GM23338 (cell line): ENCODE measurements at regions not wholly inside any gene's neighbourhood (a gene's known extent, or its start where the extent isn't known, plus 50 kb on each side); places are given as distances from the start of the nearest gene placed in this dataset.

Source experiments
- ATAC-seq: fragments of 200-7000 bp; cut with Tn5 transposase; 3 replicates; pipeline ENCODE4 v1.9.1; 2020
- DNase-seq: peaks from one replicate; pipeline ENCODE4 v3.0.0-alpha.2; 2015; ENCODE audit warnings: low spot score
- H2AFZ ChIP-seq: fragments of 200-600 bp; sonication (generic); 2 replicates; pipeline ENCODE4 v1.8.0; 2016; ENCODE audit warnings: antibody characterized with exemption, mild to moderate bottlenecking, moderate library complexity
- H3F3A ChIP-seq: fragments of 200-600 bp; sonication (generic); replicated peaks from 2 replicates; pipeline ENCODE4 v1.8.0; 2017; ENCODE audit warnings: antibody characterized with exemption, mixed run types, low read depth
- H3K27ac ChIP-seq: fragments of 200-600 bp; sonication (generic); 2 replicates; pipeline ENCODE4 v1.6.1; 2016; ENCODE audit warnings: low read depth
- H3K27me3 ChIP-seq: fragments of 200-600 bp; sonication (generic); 2 replicates; pipeline ENCODE4 v1.8.0; 2016; ENCODE audit warnings: mild to moderate bottlenecking, mixed run types, moderate library complexity; ENCODE audit not compliant: insufficient read depth
- H3K36me3 ChIP-seq: fragments of 200-600 bp; sonication (generic); 2 replicates; pipeline ENCODE4 v1.8.0; 2016; ENCODE audit warnings: mild to moderate bottlenecking; ENCODE audit not compliant: insufficient read depth
- H3K4me1 ChIP-seq: fragments of 200-600 bp; sonication (generic); 2 replicates; pipeline ENCODE4 v1.8.0; 2016; ENCODE audit warnings: mild to moderate bottlenecking, moderate library complexity; ENCODE audit not compliant: insufficient read depth
- H3K4me2 ChIP-seq: fragments of 200-600 bp; sonication (generic); 2 replicates; pipeline ENCODE4 v1.7.1; 2017; ENCODE audit warnings: mixed run types
- H3K4me3 ChIP-seq: fragments of 200-600 bp; sonication (generic); 2 replicates; pipeline ENCODE4 v1.6.1; 2016; ENCODE audit warnings: mixed run types
- H3K79me2 ChIP-seq: fragments of 200-600 bp; sonication (generic); replicated peaks from 2 replicates; pipeline ENCODE4 v1.8.0; 2017; ENCODE audit warnings: mild to moderate bottlenecking; ENCODE audit not compliant: insufficient read depth
- H3K9me2 ChIP-seq: fragments of 200-600 bp; sonication (generic); 2 replicates; pipeline ENCODE4 v1.8.0; 2017; ENCODE audit not compliant: insufficient read depth
- H4K20me1 ChIP-seq: fragments of 200-600 bp; sonication (generic); replicated peaks from 2 replicates; pipeline ENCODE4 v1.8.0; 2017; ENCODE audit warnings: mild to moderate bottlenecking; ENCODE audit not compliant: insufficient read depth
- H3K27ac Mint-ChIP-seq: 2 replicates; pipeline ENCODE4 v1.8.0; 2020; ENCODE audit warnings: inconsistent platforms, mild to moderate bottlenecking, moderate library complexity, mixed read lengths
- H3K27me3 Mint-ChIP-seq: 3 replicates; pipeline ENCODE4 v1.8.0; 2022; ENCODE audit warnings: low read depth, mild to moderate bottlenecking, moderate library complexity, mixed read lengths, inconsistent platforms; ENCODE audit not compliant: insufficient read depth, poor library complexity
- H3K36me3 Mint-ChIP-seq: 3 replicates; pipeline ENCODE4 v1.8.0; 2021; ENCODE audit warnings: low read depth, mild to moderate bottlenecking, inconsistent platforms, moderate library complexity, mixed read lengths
- H3K4me1 Mint-ChIP-seq: 3 replicates; pipeline ENCODE4 v1.8.0; 2020; ENCODE audit warnings: mild to moderate bottlenecking, inconsistent platforms, mixed read lengths
- H3K4me3 Mint-ChIP-seq: 3 replicates; pipeline ENCODE4 v1.8.0; 2021; ENCODE audit warnings: moderate library complexity, mild to moderate bottlenecking, inconsistent platforms, mixed read lengths
- H3K9me3 Mint-ChIP-seq: 3 replicates; pipeline ENCODE4 v1.8.0; 2020; ENCODE audit warnings: moderate library complexity, mild to moderate bottlenecking, inconsistent platforms, mixed read lengths
- ETS1 ChIP-seq: IDR thresholded peaks from 2 replicates; pipeline ENCODE4 v1.6.1; 2016; ENCODE audit warnings: antibody characterized with exemption
- EZH2 ChIP-seq: fragments of 200-600 bp; sonication (generic); IDR thresholded peaks from one replicate; pipeline ENCODE4 v1.8.0; 2017; ENCODE audit warnings: antibody characterized with exemption, mild to moderate bottlenecking, low read depth; ENCODE audit not compliant: unreplicated experiment
- EZH2phosphoT487 ChIP-seq: fragments of 200-600 bp; sonication (generic); IDR thresholded peaks from one replicate; pipeline ENCODE4 v1.8.1; 2018; ENCODE audit warnings: antibody characterized with exemption; ENCODE audit not compliant: unreplicated experiment
- JUNB ChIP-seq: IDR thresholded peaks from one replicate; pipeline ENCODE4 v1.6.1; 2016; ENCODE audit warnings: antibody characterized with exemption; ENCODE audit not compliant: unreplicated experiment
- NANOG ChIP-seq: IDR thresholded peaks from 2 replicates; pipeline ENCODE4 v1.6.1; 2016; ENCODE audit warnings: antibody characterized with exemption, borderline replicate concordance
- POLR2AphosphoS5 ChIP-seq: IDR thresholded peaks from 2 replicates; pipeline ENCODE4 v1.6.1; 2016; ENCODE audit warnings: antibody characterized with exemption, low read depth
- STAT1 ChIP-seq: IDR thresholded peaks from one replicate; pipeline ENCODE4 v1.6.1; 2016; ENCODE audit warnings: antibody characterized with exemption; ENCODE audit not compliant: unreplicated experiment
- ZNF114 ChIP-seq: fragments of 250-450 bp; sonication (Bioruptor Pico); IDR thresholded peaks from 2 replicates; pipeline ENCODE4 v1.5.0; 2020; ENCODE audit warnings: mild to moderate bottlenecking, moderate library complexity
- TF ChIP-seq, protein P1 (sequence below): IDR thresholded peaks from one replicate; pipeline ENCODE4 v1.6.1; 2018; ENCODE audit warnings: antibody characterized with exemption; ENCODE audit not compliant: unreplicated experiment
- TF ChIP-seq, protein P2 (sequence below), 2 experiments: fragments of 200-600 bp in 1 of 2; sonication (generic) in 1 of 2; conservative IDR thresholded peaks; 2 replicates each; pipeline versions ENCODE4 v1.5.1 to v1.6.1; 2016 to 2017; ENCODE audit warnings: antibody characterized with exemption in 2 of 2, low read depth in 2 of 2, mild to moderate bottlenecking in 2 of 2, moderate library complexity in 1 of 2

DNA sequence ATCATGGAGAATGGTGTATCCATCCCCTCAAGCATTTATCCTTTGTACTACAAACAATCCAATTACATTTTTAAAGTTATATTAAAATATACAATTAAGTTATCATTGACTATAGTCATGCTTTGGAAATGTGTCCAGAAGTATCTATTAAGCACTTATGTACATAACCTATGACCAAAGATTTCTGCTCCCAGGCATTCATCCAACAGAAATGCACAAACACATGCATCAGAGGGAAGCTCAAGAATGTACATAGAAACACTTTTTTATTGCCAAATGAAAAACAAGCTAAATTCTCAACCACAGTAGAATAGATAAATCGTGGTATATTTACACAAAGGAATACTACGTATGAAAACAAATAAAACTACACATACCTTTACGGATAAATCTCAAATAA is 700.5 kb upstream of the ZNF608 start (continued):
- TF ChIP-seq, protein P1, sequence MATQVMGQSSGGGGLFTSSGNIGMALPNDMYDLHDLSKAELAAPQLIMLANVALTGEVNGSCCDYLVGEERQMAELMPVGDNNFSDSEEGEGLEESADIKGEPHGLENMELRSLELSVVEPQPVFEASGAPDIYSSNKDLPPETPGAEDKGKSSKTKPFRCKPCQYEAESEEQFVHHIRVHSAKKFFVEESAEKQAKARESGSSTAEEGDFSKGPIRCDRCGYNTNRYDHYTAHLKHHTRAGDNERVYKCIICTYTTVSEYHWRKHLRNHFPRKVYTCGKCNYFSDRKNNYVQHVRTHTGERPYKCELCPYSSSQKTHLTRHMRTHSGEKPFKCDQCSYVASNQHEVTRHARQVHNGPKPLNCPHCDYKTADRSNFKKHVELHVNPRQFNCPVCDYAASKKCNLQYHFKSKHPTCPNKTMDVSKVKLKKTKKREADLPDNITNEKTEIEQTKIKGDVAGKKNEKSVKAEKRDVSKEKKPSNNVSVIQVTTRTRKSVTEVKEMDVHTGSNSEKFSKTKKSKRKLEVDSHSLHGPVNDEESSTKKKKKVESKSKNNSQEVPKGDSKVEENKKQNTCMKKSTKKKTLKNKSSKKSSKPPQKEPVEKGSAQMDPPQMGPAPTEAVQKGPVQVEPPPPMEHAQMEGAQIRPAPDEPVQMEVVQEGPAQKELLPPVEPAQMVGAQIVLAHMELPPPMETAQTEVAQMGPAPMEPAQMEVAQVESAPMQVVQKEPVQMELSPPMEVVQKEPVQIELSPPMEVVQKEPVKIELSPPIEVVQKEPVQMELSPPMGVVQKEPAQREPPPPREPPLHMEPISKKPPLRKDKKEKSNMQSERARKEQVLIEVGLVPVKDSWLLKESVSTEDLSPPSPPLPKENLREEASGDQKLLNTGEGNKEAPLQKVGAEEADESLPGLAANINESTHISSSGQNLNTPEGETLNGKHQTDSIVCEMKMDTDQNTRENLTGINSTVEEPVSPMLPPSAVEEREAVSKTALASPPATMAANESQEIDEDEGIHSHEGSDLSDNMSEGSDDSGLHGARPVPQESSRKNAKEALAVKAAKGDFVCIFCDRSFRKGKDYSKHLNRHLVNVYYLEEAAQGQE = no peak
- no peak for TF ChIP-seq EZH2phosphoT487
- TF ChIP-seq POLR2AphosphoS5 = no peak

GRCh38 chr5:125450771-125451170 is 704.3 kb upstream of the ZNF608 start:
- H3K4me1 Mint-ChIP-seq = peaks cover 2% of the 10 kb centered on the region; the same call in 1 of the 3 replicates
- Histone ChIP-seq H3K4me1 (no peaks in the 10 kb centered on the region; the same call in 1 of the 2 replicates), H3K4me3 (no peak overlapping the region), H3F3A (no peaks in the 10 kb centered on the region), H3K4me2 (no peak overlapping the region), H4K20me1 (no peaks in the 10 kb centered on the region), H3K36me3 (no peaks in the 10 kb centered on the region), H3K27me3 (no peaks in the 10 kb centered on the region), H3K79me2 (no peaks in the 10 kb centered on the region), H2AFZ (0 out of 2 replicates have a peak overlapping the region, but pooled peaks have one; percentile 57), H3K27ac (no peak overlapping the region), H3K9me2 (0 out of 2 replicates have a peak, but pooled peaks cover 4% of the 10 kb centered on the region)
- H3K36me3 Mint-ChIP-seq = 0 out of 3 replicates have a peak, but pooled peaks cover 3% of the 10 kb centered on the region
- H3K4me3 Mint-ChIP-seq = no peak overlapping the region
- TF ChIP-seq STAT1 = no peak
- DNase-seq (no peak), ATAC-seq (no peak)
- H3K27ac Mint-ChIP-seq = no peak overlapping the region
- no peaks in the 10 kb centered on the region for H3K9me3 Mint-ChIP-seq
- no peaks in the 10 kb centered on the region for H3K27me3 Mint-ChIP-seq

DNA sequence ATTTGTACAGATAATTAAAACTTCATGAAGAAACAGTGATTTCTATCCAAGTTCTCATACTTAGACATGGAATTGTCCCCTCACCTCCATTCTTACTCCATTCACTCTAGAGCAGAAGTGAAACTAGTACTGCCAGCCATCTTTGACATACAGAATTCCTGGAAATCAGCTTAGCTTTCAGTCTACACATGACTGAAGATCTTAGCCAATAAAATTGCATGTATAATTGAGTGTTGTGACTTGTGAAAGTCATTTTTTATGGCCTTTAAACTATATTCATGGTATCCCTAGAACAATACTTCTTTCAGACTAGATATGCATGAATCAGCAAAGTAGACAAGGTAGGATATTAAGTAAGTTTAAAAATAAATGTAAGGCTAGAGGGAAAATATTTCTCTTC is 705.2 kb upstream of the ZNF608 start:
- H2AFZ ChIP-seq = no peak overlapping the region
- ATAC-seq = no peak
- no peaks in the 10 kb centered on the region for H3K27me3 ChIP-seq
- Mint-ChIP-seq H3K4me3 (no peak overlapping the region), H3K27me3 (no peaks in the 10 kb centered on the region), H3K9me3 (peaks cover 6% of the 10 kb centered on the region; the same call in 2 of the 3 replicates), H3K36me3 (peaks cover 3% of the 10 kb centered on the region; the same call in 1 of the 3 replicates), H3K27ac (no peak overlapping the region), H3K4me1 (peaks cover 2% of the 10 kb centered on the region; the same call in 1 of the 3 replicates)
- H3K4me2 ChIP-seq = no peak overlapping the region
- no peak overlapping the region for H3K27ac ChIP-seq
- no peaks in the 10 kb centered on the region for H3K79me2 ChIP-seq
- no peak overlapping the region for H3K4me3 ChIP-seq
- H3F3A ChIP-seq = no peaks in the 10 kb centered on the region
- no peaks in the 10 kb centered on the region for H3K36me3 ChIP-seq
- H3K9me2 ChIP-seq = 0 out of 2 replicates have a peak, but pooled peaks cover 6% of the 10 kb centered on the region
- H4K20me1 ChIP-seq = no peaks in the 10 kb centered on the region
- no peaks in the 10 kb centered on the region; the same call in 1 of the 2 replicates for H3K4me1 ChIP-seq
- DNase-seq = no peak
- TF ChIP-seq EZH2phosphoT487 (no peak), NANOG (no peak), ZNF114 (no peak), POLR2AphosphoS5 (no peak), STAT1 (no peak), ETS1 (no peak), EZH2 (no peak), JUNB (no peak)
- TF ChIP-seq, protein P1 = no peak
- TF ChIP-seq, protein P2, sequence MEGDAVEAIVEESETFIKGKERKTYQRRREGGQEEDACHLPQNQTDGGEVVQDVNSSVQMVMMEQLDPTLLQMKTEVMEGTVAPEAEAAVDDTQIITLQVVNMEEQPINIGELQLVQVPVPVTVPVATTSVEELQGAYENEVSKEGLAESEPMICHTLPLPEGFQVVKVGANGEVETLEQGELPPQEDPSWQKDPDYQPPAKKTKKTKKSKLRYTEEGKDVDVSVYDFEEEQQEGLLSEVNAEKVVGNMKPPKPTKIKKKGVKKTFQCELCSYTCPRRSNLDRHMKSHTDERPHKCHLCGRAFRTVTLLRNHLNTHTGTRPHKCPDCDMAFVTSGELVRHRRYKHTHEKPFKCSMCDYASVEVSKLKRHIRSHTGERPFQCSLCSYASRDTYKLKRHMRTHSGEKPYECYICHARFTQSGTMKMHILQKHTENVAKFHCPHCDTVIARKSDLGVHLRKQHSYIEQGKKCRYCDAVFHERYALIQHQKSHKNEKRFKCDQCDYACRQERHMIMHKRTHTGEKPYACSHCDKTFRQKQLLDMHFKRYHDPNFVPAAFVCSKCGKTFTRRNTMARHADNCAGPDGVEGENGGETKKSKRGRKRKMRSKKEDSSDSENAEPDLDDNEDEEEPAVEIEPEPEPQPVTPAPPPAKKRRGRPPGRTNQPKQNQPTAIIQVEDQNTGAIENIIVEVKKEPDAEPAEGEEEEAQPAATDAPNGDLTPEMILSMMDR (conservative IDR thresholded peaks at IDR 0.05; ENCODE audit: low read depth in 2 of 2) = no peak
